GM21447 (cell line): ENCODE measurements at regions not wholly inside any gene's neighbourhood (a gene's known extent, or its start where the extent isn't known, plus 50 kb on each side); places are given as distances from the start of the nearest gene placed in this dataset.
"Not testable (repeated sequence)": the region's sequence is repeated elsewhere in the genome, so short reads cannot be mapped to it uniquely, and the experiment has no call there.

Experiments used
- ATAC-seq: cut with Tn5 transposase; IDR thresholded peaks from one replicate; pipeline ENCODE4 v1.9.1; 2021; ENCODE audit not compliant: unreplicated experiment

DNA sequence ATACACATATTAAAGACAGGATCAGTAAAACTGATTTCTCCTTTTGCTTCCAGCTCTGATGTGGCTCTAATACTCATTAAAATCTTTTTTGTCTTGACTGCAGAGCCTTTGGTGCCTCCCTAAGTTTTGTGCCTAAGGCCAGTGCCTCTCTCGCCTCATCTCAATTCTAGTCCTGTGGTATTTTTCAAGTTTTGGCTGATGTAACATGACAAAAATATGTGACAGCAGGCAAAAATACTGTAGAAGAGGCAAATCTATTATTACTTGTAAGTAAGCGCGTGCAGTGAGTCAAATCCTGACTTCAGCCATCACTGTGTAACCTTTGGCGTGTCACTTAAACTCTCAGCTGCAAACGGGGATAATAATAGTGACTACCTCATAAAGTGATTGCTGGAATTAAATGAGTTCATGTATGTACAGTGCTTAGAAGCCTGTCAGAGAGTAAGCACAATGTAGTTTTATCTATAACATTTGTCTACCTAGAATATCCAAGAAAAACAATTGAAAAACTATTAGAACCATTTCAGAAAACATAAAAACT is 74.0 kb downstream of the MAB21L3 start:
- ATAC-seq = no peak

DNA sequence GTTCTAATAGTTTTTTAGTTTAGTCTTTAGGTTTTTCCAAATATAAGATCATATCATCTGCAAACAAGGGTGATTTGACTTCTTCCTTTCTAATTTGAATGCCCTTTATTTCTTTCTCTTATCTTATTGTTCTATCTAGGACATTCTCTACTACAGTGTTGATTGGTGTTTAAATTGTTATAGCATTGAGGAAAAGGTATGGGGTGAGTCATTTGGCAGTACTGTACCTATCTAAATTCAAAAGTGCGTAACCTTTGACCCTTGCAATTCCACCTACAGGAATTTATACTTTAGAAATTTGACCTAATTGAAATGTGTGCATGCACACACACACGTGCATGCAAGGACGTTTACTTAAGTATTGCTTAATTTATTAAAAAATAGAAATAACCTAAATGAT is 78.3 kb downstream of the MAB21L3 start:
- ATAC-seq = no peak

DNA sequence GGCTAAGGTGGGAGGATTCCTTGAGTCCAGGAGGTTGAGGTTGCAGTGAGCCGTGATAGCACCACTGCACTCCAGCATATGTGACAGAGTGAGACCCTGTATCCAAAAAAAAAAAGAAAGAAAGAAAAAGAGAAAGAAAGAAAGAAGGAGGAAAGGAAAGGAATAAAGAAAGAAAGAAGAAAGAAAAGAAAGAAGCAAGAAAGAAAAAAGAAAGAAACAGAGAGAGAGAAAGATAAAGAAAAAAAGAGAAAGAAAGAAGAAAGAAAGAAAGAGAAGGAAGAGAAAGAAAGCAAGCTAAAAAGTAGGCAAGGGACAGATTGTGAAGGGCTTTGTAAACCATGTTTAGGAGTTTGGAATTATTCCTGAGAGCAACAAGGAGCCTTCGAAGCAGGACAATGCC is 80.1 kb downstream of the MAB21L3 start:
- ATAC-seq = no peak

DNA sequence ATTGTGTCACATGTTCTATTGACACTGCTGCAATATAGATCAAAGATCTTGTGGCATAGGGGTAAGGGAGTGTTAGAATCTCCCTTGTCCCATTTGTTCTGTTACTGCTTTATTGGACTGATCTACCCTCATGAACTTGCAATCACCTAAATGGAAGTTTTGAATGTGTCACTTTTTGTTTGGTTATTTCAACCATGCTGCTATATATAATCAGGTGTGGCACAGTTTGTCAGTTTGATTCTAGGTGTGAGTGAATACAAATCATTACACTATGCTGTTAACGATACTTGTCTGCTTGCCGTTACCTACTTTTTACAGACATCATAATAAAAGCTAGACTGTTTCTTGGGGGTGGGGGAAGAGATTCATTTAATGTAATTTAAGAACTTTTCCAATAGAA is 82.6 kb downstream of the MAB21L3 start:
- no peak for ATAC-seq

DNA sequence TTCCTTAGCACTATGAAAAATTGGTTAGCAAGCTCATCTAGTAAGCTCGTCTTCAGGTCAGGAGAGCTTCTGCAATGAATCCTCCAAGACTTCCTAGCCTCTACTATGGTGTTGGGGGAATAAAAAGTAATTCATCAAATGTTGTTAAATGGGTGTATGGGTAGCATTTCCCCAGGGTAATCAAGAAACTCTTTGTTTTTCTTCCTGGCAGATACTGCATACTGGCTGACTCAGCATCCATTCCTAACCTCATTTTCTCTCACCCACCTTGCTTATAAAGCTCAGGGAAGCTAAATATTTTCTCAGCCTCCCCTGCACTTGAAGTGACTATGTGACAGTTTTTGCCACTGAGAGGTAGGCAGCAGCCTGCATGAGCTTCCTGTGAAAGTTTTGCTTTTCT is 83.4 kb downstream of the MAB21L3 start:
- no peak for ATAC-seq

DNA sequence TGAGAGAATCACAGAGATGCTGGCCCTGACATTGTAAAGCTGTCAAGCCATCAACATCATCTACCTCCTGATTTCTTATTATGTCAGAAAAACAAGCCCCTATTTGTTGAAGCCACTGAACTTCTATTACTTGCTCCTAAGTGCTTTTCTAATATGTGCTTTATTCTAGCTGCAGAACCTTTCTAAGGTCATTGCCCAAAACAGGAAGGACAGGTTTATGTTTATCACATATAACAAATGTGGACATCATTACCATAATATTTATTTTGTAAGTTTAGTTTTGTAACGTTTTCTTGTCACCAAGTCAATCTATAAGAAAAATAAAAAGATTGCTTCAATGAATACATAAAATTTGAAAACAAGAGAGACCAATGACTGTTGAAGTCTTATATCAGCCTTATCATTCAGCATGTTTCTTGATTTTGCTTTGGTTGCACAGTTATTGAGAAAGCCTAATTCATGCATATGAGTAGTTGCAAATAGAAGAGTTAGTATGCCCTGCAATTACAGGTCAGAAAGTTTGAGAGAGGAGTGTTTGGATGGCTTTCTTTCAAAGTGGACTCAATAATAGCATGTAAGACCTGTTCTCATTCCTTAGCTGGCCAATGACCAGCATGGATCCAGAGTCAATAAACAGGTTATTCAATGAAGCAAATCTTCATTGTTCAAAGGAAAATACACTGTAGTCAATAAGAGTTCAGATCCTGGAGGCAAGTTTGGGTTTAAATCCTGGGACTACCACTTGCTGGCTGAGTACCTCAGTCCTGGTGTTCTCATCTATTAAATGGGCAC is 84.1 kb downstream of the MAB21L3 start:
- ATAC-seq = no peak

DNA sequence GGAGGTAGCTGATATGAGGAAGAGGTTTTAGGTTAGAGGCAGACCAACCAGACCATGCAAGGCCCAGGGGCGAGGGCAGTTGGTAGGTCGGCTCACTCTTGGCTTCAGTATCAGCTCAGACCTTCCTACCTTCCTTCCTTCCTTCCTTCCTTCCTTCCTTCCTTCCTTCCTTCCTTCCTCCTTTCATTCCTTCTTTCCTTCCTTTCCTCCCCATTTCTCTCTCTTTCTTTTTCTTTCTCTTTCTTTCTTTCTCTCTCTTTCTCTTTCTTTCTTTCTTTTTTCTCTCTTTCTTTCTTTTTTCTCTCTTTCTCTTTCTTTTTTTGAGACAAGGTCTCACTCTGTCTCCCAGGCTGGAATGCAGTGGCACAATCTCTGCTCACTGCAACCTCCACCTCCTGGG is 89.1 kb downstream of the MAB21L3 start:
- ATAC-seq = not testable (repeated sequence)

DNA sequence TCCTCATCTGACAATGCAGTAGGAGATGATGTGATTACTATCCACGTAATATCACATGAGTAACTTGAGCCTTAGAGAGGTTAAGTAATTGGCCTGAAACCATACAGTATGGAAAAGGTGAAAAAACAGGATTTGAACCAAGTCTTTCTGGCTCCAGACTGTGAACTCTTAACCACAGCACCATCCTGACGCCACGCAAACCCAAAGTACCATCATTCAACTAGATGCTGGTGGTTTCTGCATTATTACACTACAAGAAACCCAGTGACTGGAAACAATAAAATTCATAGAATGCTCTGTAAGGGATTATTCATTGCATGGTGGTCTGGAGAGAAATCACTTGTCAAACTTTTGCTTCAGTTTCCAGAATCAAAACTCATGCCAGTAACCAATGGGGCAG is 90.7 kb downstream of the MAB21L3 start:
- ATAC-seq = no peak

DNA sequence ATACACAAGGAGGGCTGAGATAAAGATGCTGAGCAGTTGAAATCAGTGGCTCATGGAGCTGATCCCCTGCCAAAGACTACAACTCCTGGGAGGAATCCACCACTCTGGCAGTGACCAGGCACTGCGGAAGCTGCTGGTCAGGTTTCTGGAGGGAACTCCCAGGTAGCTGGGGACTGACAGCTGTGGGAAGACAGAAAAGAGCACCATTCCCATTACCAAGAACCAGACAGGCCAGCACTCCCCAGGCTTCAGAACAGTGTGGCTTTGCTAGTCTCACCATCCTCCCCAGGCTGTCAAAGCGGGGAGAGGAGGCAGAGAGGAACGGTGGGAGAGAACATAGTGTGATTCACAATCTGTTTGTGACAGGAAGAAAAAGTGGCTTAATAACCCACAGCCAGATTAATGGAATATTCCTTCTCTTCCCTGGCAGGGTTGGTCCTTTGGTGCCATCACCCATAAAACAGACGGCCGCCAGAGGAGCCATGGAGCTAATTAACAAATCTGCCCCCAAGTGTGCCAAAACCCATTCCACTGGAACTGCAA is 92.1 kb downstream of the MAB21L3 start:
- no peak for ATAC-seq

DNA sequence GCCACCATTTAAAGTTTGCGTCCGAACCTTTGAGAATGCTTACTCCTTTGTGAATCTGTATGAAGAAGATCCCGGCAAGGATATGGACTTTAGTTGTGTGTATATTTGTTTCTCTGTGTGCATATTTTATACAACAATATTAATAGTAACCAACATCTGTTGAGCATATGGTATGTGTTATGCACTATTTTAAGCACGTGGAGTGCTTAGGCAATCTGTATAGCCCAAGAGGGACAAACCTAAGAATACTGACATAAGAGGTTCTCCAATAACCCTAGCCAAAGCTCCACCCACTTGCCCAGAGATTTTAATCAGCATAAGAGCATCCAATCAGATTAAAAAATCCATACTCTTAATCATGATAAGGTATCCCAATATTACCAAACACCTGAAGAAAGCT is 92.7 kb downstream of the MAB21L3 start:
- ATAC-seq = no peak

DNA sequence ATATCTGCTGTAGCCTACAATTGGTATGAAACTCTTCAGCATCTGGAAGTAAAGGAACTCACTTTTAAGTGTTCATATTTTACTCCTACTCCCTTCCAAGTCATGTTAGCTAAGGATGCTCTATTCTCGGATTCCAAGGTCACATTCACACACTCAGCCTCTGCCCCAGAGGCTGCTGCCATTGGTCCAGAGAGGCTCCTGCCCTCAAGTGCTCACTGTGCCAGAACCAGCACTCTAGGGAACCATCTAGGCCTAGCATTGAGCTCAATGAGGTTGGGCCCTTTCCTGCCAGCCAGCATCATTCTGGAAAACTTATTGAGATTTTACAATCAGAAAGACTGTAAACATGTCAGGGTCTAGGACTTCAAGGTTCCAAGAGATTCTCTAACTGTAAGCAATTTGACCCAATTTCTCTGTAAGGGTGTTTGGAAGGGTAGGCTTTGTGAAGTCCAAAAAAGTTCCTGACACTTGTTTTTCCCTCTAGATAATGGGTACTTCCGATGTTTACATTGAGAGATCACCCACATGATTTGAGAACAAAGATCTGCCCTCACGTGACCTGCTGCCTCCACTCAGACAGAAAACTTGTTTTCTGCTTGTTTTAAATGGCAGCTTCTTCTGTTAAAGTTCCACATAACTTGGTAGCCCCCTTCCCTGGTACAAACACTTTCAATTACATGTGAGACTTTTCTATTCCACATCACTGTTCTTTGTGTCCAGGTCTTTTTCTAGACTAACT is 94.9 kb downstream of the MAB21L3 start:
- no peak for ATAC-seq

DNA sequence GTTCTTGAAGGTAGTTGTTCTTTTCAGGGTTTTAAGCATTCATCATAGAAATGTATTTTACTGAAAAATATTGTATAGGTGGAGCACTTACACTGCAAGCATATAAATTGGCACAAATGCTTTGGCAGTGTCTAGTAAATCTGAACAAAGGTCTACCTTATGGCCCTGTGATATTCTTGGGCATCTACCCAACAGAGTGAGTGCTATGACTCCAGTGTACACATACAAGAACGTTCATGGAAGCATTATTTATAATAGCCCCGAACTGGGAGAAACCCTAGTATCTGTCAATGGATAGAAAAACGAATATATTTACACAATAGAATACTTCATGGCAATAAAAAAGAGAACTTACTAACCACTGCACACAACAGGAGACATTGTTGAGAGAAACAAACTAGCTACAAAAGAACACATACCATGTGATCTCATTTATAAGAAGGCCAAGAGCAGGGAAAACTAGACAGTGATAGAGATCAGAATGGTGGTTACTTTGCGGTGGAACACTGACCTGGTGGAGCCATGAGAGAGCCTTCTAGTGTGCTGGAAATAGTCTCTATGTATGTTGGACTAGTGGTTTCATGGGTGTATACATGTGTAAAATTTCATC is 96.0 kb downstream of the MAB21L3 start:
- ATAC-seq = no peak

DNA sequence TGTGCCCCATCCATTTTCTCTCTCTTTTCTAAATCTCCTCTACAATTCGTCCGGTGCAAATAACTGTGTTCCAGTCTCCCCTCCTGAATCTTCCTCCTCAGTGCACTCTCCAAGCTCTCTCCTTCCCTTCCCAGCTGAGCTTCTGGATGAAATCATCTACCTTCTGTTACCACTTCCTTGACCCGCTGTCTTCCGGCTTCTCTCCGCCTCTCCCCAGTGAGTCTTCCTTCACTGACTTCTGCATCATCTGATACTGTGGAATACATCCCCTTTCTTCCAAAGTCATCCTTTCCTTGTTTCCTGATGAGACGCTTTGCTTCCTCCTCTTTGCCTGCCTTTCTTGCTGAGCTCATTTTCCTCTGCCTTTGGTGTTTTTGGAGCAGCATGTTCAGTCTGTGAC is 96.9 kb downstream of the MAB21L3 start:
- no peak for ATAC-seq

DNA sequence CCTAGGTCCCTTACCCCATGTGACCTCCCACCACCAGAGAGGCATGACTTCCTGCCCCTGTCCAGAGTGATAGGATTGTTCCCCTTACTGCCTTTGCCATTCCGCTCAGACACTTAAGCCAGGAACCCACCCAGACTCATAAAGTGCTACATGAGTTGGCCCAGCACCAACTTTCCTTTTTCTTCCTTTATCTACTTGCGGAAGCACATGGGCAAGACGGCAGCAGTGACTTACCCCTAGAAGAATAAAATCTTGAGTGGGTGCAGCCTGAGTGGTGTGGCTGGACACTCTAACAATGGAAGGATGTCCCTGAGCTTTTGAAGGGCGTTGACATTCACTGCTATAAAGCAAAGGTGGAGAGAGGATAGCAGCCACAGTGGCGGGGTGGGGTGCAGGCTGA is 100.1 kb downstream of the MAB21L3 start:
- no peak for ATAC-seq

DNA sequence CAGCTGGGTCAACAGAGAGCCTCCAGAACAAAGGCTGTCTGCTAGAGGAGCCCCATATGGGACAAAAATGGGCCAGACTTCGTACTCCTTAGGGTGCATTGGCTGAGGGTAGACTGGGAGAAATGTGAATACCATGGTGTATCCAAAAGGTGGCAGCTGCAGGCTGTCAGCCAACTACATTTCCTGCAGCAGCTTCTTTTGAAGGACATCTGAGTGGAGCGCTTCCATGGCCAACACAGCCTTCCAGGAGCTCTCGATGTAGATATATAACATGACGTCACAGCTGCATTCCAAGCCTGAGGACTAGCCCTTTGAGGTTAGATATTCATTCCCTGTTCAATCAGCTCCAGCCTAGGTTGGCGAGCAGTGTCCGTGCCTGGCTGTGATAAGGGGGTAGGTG is 107.7 kb downstream of the MAB21L3 start:
- no peak for ATAC-seq

DNA sequence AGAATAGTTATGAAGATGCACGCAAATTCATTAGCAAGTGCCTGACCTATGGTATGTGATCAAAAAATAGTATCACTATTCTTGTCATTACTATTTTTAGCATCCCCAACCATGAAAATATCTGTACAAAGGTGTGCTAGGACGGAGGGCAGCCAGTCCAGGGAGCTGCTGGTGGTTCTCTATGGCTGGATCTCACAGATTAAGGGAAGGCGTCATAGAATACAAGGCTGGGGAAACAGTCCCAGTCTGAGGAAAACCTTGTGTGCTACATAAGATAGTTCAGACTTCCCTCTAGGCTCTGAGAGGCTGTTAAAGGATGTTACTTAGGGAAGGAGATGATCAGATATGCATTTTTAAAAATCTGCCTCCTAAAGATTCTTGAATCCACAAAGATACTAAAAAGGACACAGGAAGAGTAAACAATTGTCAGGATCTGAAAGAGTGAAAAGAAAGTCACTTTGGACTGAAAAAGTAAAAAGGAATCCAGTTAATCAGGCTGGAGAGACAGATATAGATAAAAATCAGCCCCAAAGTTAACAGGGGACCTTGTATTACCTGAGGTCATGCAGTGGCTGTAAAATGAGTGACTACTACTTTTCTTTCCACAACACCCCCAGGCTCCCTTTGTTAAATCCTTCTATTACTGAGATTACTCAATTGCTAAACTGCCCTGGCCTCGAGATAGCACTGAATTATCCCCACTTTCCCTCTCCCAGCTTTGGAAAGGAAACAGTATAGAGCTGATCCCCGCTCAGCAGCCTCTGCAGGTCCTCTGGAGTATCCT is 108.6 kb downstream of the MAB21L3 start:
- no peak for ATAC-seq

DNA sequence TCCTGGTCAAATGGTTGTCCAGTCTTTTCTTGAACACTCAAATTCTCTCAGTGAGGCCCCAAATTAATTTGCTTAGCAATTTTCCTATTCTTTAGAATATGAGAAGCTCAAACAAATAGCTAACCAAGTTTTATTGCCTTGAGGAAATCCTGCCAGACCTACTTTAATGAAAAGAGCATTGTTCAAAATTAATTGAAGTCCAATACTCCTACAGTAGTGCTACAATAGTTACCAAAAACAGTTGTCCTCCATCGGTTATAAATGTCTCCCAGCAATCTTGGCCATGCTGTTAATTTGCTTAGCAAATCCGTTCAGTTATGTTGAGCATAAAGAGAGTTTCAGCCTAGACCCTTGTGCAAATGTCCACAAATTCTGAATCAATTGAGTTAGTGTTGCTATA is 112.9 kb downstream of the MAB21L3 start:
- no peak for ATAC-seq

DNA sequence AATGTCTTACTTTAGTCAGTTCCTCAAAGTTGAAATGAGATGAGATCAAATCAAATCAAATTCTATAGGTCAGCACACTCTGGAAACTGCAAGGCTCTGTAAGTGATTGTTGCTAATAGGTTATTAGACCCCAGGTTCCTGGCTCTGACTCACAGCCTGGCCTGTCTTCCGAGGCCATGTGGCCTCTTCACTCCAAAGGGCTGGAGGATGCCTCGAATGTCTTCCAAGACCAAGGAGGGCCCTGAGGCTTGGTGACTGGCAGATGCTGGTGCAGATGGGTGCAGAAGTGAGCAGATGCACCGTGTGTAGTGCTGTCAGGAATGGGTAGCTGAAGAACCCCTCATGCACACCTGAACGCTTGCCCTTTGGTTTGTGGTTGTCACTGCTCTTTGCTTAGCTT is 113.4 kb downstream of the MAB21L3 start:
- ATAC-seq = no peak

DNA sequence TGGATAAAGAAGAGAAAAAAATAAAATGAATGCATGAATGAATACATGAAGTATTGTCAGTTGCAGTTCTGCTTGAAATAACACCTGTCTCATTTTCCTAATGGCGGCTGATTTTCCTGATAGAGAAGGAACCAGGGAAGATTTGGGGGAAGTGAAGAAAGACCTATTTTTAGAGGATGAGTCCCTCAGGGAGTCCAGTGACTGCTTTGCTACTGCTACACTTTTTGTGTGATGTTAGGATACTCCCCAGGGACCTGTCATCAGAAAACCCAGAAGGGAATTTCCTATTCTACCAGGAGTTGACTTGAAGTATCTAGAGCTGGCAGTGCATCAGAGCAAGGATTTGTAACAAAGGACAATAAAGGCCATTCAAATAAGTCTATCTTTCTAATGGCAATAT is 114.8 kb downstream of the MAB21L3 start:
- no peak for ATAC-seq

DNA sequence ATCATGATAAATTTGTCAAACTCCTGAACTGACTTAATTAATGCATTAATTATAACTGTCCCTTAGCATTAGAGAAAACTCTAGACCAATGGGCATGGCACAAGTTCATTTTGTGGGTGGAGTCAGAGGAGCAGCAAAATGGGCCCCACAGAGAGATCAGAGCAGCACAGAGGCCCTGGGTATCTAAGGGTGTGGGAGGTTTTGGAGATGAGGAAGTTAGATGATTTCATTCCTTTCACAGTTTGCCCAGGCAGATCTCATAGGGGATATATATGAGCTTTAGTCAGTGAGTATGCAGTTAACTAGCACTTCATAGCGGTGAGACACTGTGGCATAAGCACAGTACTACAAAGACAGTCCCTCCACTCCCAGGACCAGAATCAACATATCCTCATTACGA is 117.3 kb downstream of the MAB21L3 start:
- no peak for ATAC-seq

DNA sequence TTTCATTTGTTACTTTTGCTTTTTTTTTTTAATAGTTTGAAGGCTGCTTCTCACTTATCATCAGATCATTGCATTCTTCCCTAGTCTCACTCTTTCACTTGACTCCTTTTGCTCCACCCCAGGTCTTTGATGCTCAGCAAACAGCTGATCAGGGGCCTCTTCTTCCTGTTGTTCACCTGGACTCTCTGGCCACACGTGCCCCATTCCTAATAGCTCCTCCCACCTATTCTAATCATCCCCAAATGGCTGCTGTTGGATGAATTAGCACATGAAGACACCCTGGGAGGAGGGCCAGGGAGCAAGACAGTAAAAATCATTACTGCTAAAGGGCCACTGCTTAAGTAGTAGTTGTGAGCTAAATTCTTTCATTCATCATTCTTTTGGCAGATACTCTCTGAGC is 119.5 kb downstream of the MAB21L3 start:
- ATAC-seq = no peak
